Activated CD4-positive, alpha-beta T cell treated with anti-CD3 and anti-CD28 coated beads for 48 hours (primary cell): ENCODE measurements at regions not wholly inside any gene's neighbourhood (a gene's known extent, or its start where the extent isn't known, plus 50 kb on each side); places are given as distances from the start of the nearest gene placed in this dataset.

ENCODE experiments used
- DNase-seq: peaks from one replicate; pipeline ENCODE4 v3.0.0-alpha.2; 2020

DNA sequence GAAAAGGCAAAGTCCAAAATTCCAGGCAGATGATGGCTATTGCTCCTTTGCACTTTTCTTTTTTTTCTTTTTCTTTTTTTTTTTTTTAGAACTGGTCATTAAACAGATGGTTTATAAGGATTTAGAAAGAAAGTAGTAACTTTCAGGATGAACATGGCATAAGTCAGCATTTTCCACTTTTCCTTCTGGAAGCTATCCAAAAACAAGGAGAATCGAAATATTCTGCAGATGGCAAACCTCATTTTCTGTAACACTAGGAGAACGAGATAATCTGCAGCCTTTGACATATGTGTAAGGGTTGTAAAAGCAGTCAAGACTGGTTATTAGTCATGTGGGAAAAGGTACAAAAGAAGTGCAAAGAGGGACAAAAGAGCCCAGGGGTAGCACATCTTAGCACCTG, 69.1 kb upstream of the PUM3 start:
- DNase-seq = no peak

- no peak for DNase-seq
Measured at GRCh38 chr9:2907411-2907810, 63.5 kb upstream of the PUM3 start.

DNA sequence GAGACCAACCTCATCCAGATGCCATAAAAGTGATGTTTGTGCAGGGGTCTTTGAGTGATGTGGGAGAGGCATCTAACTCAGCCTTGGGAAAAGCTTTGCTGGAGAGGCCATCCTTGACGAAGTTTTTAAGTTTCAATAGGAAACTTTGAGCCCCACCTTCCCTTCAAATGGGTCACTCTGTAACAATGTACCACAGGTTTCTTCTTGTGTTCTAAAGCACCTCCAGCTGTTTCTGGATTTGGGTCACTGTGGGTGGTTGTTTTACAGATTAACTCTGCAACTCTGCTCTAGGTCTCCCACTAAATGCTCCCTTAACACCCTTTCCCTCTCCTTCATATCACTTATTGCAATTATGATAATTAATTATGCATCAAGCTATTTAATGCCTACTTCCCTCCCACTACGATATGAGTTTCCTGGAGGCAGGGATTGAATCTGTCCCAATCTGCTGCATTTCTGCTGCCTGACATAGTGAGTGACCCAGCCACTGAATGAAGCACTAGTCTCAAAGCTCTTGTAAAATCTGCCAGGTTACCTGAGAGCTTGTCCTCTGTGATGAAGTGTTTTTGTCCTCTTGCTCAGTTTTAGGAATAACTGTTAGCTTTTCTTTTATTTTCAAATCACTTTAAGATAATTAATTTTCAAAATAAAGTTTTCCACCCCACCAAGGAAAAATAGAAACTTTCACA, 60.5 kb upstream of the PUM3 start:
- no peak for DNase-seq
